Right atrium auricular region (tissue), 2 donors: ENCODE measurements at regions not wholly inside any gene's neighbourhood (a gene's known extent, or its start where the extent isn't known, plus 50 kb on each side); places are given as distances from the start of the nearest gene placed in this dataset.
"Not testable (repeated sequence)": the region's sequence is repeated elsewhere in the genome, so short reads cannot be mapped to it uniquely, and the experiment has no call there.

Experiments
- DNase-seq: peaks from one replicate; pipeline ENCODE4 v3.0.0-alpha.2; 2019; ENCODE audit warnings: low spot score
- H3K27ac ChIP-seq, 2 donors: fragments of 200-600 bp; sonication (generic); 1 replicate in 1 of 2; 2 replicates in 1 of 2; pipeline ENCODE4 v1.5.1; 2016 to 2019
- H3K27me3 ChIP-seq, 2 donors: fragments of 200-600 bp; sonication (generic); one replicate each; pipeline versions ENCODE4 v1.5.1 to v1.6.0; 2017 to 2019
- H3K36me3 ChIP-seq: fragments of 200-600 bp; sonication (generic); one replicate; pipeline ENCODE4 v1.5.1; 2016
- H3K4me1 ChIP-seq, 2 donors: fragments of 200-600 bp; sonication (generic); one replicate each; pipeline versions ENCODE4 v1.5.1 to v1.6.0; 2017 to 2019
- H3K4me3 ChIP-seq, 2 donors: fragments of 200-600 bp; sonication (generic); 1 replicate in 1 of 2; 2 replicates in 1 of 2; pipeline ENCODE4 v1.5.1; 2017 to 2019; ENCODE audit warnings: mild to moderate bottlenecking in 1 of 2, moderate library complexity in 1 of 2
- H3K9me3 ChIP-seq, 2 donors: fragments of 200-600 bp; sonication (generic); one replicate each; pipeline ENCODE4 v1.5.1; 2019
- TF ChIP-seq, protein P1 (sequence below), 2 donors: fragments of 200-600 bp; sonication (generic); IDR thresholded peaks; one replicate each; pipeline ENCODE4 v1.5.1; 2019; ENCODE audit warnings: antibody characterized with exemption in 2 of 2

DNA sequence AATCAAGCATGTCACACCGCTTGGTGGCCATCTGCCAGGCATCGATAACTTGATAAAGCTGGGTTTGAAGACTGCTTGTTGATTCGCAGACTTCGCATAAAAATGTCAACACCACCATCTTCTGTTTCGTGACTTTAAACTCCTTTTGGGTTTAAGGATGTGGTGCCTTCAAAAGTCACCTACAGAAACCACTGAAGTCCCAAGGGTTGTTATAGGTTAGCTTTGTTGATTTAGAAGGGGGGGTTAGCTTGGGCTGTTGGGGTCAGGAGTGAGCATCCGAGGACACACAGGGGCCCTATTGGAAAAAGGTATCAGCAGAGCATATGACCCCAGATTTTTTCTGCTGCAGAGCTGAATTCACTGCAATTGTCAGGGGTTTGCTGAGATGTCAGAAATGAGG, 76.7 kb upstream of the SSTR4 start:
- DNase-seq = no peak
- TF ChIP-seq, protein P1, sequence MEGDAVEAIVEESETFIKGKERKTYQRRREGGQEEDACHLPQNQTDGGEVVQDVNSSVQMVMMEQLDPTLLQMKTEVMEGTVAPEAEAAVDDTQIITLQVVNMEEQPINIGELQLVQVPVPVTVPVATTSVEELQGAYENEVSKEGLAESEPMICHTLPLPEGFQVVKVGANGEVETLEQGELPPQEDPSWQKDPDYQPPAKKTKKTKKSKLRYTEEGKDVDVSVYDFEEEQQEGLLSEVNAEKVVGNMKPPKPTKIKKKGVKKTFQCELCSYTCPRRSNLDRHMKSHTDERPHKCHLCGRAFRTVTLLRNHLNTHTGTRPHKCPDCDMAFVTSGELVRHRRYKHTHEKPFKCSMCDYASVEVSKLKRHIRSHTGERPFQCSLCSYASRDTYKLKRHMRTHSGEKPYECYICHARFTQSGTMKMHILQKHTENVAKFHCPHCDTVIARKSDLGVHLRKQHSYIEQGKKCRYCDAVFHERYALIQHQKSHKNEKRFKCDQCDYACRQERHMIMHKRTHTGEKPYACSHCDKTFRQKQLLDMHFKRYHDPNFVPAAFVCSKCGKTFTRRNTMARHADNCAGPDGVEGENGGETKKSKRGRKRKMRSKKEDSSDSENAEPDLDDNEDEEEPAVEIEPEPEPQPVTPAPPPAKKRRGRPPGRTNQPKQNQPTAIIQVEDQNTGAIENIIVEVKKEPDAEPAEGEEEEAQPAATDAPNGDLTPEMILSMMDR (IDR thresholded peaks at IDR 0.05) = no peak
- Histone ChIP-seq H3K27me3 (no peaks in the 10 kb centered on the region), H3K27ac (no peak overlapping the region), H3K4me1 (no peaks in the 10 kb centered on the region), H3K4me3 (no peak overlapping the region), H3K36me3 (no peaks in the 10 kb centered on the region), H3K9me3 (no peaks in the 10 kb centered on the region)

DNA sequence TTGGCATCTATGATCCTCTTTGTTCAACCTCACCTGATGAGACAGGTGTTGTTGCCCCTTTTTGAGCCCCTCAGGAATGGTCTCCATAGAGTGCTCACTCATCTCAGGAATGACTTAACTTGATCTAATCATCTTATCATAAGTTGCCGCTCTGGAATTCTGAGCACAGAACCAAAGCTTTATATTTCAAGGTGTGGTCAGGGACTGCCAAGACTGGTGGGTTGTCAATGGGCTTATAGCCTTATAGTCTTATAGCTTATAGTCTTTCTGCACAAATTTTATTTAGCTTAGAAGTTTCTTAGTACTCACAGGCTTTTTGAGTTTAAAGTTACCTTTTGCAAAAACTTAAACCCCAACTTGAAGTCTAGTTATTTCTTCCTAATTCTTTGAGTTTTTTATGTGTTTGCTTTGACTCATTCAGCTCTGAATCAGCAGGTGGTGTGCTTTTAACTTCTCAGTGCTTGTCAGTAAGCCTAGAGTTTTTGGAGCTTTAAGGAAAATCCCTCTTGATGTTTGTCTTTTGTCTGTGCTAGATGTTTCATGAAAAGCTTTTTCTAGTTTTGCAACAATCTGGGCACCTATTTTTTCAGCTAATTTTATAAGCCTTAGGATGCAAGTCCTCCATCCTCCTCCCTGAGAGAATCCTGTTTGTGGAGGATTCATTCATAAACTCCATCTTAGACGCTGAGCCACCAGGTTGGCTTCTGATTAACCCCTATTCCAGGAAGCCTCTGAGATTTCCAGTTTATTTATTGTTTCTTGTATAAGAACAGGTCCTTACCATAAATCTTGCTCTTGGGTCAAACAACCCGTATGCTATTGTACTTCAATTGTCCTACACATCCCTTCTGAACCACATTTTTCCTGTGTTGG, 72.3 kb upstream of the SSTR4 start:
- DNase-seq = no peak
- no peaks in the 10 kb centered on the region for H3K4me1 ChIP-seq
- H3K4me3 ChIP-seq = no peak overlapping the region
- H3K9me3 ChIP-seq = no peaks in the 10 kb centered on the region
- H3K36me3 ChIP-seq = no peaks in the 10 kb centered on the region
- no peak overlapping the region for H3K27ac ChIP-seq
- TF ChIP-seq, protein P1 (IDR thresholded peaks at IDR 0.05) = no peak
- H3K27me3 ChIP-seq = no peaks in the 10 kb centered on the region

DNA sequence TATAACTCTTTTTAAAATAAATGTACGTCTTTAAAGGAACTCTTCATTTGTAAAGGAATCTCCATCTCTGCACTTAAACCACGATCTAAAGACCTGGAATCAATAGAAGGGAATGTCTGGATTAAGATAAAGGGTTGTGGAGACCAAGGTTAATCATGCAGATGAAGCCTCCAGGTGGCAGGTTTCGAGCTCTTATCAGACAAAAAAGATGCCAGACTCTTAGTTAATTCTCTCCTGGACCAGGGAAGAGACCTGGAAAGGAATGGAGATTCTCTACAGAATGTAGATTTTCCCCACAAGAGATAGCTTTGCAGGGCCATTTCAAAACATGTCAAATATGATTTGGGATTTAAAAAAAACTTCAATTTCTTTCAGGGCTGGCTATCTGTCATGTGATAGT, 71.5 kb upstream of the SSTR4 start:
- DNase-seq = no peak
- Histone ChIP-seq H3K27ac (no peak overlapping the region), H3K27me3 (no peaks in the 10 kb centered on the region), H3K4me3 (no peak overlapping the region), H3K4me1 (no peaks in the 10 kb centered on the region), H3K36me3 (no peaks in the 10 kb centered on the region), H3K9me3 (no peaks in the 10 kb centered on the region)
- TF ChIP-seq, protein P1 (IDR thresholded peaks at IDR 0.05) = no peak

DNA sequence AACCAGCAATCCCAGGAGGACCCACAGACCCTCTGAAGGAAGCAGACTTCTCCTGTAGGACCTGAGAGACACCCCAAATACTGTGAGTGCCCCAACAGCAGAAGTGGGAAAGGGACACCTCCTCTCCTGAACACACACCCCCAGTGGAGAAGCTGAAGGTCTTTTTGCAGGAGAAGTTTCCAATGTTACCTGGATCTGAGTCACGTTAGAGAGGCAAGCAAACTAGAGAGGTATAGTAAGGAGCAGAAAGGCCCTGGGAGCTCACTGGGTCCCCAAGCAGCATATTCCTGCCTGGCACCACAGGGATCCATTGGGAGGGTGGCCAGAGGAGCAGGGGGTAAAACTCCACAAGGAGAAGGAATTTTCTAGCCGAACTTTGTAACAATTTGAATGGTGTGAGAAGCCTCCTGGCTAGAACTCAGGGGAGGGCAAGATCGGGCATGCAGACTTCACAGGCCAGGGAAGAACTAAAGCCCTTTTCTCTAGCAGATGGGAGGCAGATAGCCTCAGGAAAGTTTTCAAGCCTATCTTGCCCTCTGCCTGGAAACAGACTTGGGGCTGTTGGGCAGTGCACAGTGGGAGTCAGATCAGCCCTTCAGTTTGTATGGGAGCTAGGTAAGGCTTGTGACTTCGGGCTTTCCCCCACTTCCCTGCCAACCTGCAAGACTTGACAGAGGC, 68.2 kb upstream of the SSTR4 start:
- H3K36me3 ChIP-seq = no peaks in the 10 kb centered on the region
- no peak for DNase-seq
- no peaks in the 10 kb centered on the region for H3K4me1 ChIP-seq
- no peak overlapping the region for H3K4me3 ChIP-seq
- TF ChIP-seq, protein P1 (IDR thresholded peaks at IDR 0.05) = no peak
- no peak overlapping the region for H3K27ac ChIP-seq
- no peaks in the 10 kb centered on the region for H3K27me3 ChIP-seq
- H3K9me3 ChIP-seq = no peaks in the 10 kb centered on the region

DNA sequence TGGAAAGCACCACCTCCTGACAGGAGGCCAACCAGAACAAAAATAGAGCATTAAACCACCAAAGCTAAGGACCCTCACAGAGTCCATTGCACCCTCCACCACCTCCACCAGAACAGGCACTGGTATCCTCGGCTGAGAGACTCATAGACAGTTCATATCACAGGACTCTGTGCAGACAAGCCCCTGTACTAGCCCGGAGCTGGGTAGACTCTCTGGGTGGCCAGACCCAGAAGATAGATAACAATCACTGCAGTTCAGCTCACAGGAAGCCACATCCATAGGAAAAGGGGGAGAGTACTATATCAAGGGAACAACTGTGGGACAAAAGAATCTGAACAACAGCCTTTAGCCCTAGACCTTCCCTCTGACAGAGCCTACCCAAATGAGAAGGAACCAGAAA, 67.4 kb upstream of the SSTR4 start:
- not testable (repeated sequence) for H3K27ac ChIP-seq, H3K9me3 ChIP-seq, DNase-seq, H3K4me1 ChIP-seq, H3K27me3 ChIP-seq, H3K4me3 ChIP-seq, H3K36me3 ChIP-seq

DNA sequence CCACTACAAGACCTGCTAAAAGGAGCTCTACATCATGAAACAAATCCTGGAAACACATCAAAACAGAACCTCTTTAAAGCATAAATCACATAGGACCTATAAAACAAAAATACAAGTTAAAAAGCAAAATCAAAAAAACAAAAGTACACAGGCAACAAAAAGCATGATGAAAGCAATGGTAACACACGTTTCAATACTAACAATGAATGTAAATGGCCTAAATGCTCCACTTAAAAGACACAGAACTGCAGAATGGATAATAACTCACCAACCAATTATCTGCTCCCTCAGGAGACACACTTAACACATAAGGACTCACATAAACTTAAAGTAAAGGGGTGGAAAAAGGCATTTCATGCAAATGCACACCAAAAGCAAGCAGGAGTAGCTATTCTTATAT, 66.1 kb upstream of the SSTR4 start:
- not testable (repeated sequence) for DNase-seq, H3K4me3 ChIP-seq, H3K9me3 ChIP-seq, H3K36me3 ChIP-seq, H3K27me3 ChIP-seq, H3K4me1 ChIP-seq, H3K27ac ChIP-seq

DNA sequence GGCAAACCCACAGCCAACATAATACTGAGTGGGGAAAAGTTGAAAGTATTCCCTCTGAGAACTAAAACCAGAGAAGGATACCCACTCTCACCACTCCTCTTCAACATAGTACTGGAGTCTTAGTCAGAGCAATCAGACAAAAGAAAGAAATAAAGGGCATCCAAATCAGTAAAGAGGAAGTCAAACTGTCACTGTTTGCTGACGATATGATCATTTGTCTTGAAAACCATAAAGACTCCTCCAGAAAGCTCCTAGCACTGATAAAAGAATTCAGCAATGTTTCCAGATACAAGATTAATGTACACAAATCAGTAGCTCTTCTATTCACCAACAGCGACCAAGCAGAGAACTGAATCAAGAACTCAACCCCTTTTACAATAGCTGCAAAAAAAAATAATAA, 64.0 kb upstream of the SSTR4 start:
- not testable (repeated sequence) for H3K27me3 ChIP-seq, DNase-seq, H3K4me3 ChIP-seq

More for the DNA sequence above, 64.0 kb upstream of the SSTR4 start:
- not testable (repeated sequence) for H3K9me3 ChIP-seq, H3K4me1 ChIP-seq, H3K27ac ChIP-seq, H3K36me3 ChIP-seq
